ENCODE measurements at regions not wholly inside any gene's neighbourhood (a gene's known extent, or its start where the extent isn't known, plus 50 kb on each side); places are given as distances from the start of the nearest gene placed in this dataset.
"Not testable (repeated sequence)": the region's sequence is repeated elsewhere in the genome, so short reads cannot be mapped to it uniquely, and the experiment has no call there.

DNA sequence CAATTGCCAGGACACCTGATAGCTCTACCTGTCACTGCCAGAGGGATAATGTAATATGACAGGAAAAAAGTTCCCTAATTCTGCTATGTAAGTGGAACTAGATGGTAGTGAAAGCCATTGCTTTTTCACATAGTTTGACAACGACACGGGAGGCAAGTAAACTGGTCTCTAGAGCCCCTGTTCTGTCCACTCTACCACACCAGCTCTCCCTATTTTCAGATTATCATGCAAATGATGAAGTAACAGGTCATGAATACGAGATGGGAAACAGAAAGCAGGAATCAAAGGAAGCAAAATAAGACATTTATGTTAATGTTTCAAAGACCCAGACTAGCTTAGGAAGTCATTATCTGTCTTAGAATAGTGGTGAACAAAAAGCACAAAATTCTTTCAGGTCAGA lies 56.2 kb downstream of the TAF11L14 start:
- no peak for DNase-seq

DNA sequence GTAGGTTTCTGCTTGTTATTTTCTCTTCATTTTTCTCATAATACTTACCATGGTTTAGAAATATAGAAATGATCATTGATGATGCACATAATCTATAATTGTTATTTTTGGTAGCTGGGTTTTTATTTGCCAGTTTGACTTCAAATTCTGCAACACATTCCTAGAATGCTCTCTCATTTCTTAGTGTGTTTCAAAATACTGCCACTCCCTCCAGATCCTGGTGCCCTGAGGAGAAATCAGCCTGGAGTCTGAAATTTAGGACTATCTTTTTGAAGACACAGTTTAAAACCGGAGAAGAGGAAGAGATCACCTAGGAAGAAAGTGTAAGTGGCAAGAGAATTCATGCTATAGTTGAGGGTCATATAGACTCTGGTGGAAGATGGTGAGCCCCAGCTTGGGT lies 57.5 kb downstream of the TAF11L14 start:
- no peak for DNase-seq

DNA sequence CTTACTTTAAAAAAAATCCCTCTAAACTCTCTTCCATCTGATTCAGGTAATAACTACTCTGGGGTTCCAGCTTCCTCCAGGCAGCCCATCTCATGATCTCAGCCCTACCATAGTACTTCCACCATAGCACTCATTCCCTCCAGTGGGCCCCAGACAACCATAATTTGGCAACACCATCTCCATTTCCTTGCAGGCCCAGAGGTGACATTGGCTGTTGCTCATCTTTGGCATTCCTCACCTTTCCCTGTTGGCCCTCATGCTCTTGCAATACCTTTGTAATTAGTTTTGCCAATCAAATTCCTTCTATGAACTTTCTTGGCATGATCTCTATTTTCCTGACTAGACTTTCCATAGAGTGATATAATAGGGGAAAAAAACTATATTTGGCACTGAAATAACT lies 60.1 kb downstream of the TAF11L14 start:
- DNase-seq: no peak

DNA sequence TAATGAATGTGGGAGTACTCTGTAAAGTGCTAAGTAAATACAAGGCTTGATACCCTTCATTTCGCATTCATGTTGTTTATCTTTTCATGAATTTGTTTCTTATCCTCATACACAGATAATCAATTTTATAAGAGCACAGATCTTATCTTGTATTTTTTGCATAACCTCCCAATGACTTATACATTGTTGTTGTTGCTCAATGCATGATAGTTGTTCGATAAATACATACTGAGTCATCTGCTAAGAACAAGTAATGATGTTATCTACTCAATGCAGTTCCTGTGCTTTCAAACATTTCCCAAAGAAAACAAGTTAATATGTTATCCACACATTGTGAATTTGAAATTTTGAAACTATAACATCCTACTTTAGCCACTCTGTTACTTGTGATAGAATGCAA lies 60.7 kb downstream of the TAF11L14 start:
- DNase-seq: no peak

DNA sequence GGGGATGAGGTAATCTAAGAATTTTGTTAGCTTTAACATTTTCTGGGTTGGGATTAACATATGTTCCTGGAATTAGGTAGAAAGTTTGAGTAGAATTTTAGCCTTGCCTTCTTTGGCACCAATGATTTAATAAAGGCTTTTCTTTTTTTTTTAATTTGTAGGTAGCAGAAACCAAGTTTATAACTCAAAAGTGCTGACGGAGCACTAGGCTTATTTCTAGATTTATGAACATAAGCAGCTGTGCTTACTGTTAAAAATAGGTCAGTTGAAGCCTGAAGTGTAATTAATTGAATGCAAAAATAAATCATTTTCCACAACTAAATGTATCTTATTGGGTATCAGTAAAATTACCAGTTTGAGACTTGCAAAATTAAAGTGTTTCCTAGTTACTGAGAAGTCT lies 62.4 kb downstream of the TAF11L14 start:
- DNase-seq: no peak

DNA sequence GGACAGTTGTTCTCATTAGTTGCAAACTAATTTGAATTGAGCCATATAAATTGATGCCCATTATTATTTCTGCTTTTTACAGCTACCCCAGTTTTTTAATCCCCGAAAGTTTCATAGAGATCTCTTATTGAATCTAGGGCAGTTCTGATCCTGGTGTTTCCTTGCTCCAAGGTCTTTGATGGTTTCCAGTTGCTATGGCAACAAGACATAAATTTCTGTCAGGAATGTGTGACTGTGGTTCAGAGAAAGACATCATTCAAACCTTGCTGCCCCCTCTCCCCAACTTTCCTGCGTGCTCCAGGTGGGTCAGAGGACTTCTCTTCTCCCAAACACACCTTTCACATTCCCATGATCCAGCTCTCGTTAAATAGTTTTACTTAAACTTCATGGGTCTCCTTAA lies 63.4 kb downstream of the TAF11L14 start:
- DNase-seq: no peak

DNA sequence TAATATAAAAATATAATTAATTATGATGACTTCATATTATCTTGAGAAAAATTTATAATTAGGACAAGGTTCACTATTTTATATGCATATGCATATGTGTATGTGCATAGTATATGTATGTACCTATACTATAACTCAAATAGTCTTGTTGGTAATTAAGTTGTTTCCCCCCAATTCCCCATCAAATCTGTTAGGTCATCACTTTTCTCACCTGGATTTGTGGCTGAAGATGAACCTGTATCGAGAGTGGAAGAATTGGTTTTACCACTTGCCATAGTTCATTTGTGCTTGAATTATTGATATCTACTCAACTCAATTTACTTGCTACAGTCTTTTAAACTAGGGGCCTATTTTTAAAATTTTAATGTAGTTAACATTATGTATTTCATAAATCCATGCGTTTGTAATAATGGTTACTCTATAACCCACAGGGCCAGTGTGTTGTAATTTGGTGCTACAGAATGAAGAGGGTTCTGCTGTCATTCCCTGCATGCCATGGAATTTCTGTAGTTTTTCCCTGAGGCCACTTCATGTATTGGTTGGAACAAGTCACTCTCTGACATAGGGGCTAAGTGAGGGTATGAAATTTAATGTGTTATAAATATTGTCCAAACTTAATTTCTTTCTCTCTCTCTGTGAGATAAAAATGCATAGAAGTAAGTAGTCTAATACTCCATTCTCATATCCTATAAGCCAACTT lies 74.9 kb downstream of the TAF11L14 start:
- no peak for DNase-seq

DNA sequence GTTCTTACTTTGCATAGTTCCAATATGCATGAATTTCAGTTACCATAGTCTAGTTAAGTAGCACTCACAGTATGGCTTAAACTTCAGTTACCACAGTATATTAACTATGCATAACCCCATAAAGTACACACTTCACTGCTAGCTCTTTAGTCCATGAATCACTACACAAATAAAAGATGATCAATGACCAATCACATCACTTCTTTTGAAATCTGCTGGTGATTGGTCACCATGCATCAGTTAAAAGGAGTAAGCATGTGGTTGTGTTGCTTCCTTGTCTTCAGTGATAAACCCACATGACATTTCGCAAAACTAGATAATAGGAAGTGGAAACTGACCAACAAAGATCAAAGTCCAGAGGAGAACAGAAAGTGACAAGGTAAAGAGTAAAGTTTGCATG lies 79.0 kb downstream of the TAF11L14 start:
- DNase-seq: peak; percentile 26

DNA sequence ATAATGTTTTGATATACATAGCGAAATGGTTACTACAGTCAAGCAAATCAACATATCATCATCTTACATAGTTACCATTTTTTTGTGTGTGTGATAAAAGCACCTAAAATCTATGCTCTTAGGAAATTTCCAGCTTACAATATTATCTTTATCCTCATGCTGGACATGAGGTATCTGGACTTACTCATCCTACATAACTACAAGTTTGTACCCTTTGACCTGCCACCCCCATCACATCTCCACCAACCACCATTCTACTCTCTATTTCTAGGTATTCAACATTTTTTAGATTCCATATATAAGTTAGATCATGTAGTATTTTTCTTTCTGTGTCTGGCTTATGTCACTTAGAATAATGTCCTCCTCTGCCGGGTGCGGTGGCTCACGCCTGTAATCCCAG lies 79.9 kb downstream of the TAF11L14 start:
- DNase-seq: no peak

DNA sequence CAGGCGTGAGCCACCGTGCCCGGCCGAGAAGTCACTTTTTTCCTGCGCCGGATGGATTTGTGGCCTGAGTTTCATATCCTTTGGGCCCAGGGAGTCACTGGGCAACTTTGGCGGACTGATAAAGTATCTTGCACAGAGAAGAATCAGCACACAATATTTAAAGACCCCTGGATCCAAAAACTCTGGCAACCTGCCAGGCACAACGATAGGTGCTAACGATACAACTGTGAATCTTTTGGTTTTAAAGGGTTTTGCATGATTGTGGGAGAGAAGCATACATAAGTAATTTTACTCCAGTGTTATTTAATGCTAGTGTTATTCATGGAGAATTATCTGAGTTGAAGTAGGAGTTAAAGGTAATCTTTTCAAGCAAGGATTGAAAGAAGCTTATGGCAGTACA lies 85.3 kb downstream of the TAF11L14 start:
- no peak for DNase-seq

DNA sequence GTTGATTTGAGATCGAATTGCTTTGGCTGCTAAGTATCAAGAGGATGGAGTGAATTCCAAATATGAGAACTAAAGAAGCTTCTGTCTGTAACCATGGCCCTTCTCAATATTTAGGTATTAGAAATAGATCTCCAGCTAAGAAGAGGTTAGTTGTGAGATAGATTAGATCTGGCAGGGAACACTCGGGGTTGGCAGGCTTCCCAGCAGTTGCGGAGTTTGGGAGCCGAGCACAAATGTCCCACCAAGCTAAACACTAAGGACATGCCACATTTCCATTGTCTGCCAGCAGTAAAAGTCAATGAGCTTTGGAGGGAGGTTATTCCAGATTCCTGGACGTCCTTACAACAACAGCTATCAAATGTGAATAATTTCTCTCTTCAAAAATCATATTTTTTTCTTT lies 85.8 kb downstream of the TAF11L14 start:
- DNase-seq: no peak

DNA sequence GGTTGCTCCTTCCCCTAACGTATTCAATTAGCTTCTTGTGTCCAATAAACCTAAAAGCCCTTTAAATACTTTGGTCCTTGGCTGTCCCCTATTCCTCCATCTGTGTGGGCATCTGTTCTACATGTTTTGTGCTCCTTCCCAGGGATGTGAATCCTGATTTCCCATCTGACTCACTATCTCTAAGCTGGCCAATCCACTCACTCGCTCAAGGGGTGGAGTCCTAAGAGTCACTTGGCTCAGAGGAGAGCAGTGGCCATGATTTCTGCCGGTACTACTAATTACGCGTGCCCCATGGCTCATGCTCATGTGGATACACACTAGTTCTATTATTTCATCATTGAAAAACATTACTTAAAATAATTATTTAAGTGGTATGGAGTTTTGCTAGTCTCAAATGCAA lies 89.6 kb downstream of the TAF11L14 start:
- DNase-seq: no peak

DNA sequence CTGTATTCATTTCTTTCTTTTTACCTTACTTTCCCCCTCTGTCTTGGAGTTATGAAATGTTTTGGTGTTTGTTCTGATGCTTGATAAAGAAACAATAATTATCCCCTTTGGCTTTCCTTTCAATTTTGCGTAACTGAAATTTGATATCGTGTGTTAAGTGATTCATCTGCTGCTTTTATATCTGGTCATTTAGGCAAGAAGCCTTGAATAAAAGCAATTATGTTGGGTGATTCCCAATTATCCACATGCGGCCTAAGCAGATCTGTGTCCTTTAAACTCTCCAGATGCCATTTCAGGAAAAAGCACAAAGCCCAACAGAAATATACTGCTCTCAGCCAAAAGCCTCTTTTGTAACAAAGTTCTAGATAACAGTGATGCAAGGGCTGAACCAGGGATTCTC lies 92.8 kb downstream of the TAF11L14 start:
- DNase-seq: no peak

DNA sequence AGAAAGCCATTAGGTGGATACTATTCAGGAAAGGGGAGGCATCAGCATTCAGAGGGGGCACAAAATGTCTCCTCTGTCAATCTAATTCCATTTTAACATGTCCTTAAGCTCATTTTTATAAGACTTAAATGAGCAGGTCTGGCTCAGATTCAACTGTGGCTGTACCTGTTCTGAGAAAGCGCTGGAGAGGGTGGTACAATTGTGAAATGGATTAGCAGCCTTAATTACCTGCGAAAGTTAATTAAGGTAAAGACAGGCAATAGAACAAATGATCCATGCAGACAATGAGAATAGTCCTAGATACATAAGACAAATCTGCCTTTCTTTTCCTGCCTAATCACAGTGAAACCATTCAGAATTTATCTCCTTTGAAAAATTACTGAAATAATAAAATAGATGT lies 96.2 kb downstream of the TAF11L14 start:
- DNase-seq: no peak

DNA sequence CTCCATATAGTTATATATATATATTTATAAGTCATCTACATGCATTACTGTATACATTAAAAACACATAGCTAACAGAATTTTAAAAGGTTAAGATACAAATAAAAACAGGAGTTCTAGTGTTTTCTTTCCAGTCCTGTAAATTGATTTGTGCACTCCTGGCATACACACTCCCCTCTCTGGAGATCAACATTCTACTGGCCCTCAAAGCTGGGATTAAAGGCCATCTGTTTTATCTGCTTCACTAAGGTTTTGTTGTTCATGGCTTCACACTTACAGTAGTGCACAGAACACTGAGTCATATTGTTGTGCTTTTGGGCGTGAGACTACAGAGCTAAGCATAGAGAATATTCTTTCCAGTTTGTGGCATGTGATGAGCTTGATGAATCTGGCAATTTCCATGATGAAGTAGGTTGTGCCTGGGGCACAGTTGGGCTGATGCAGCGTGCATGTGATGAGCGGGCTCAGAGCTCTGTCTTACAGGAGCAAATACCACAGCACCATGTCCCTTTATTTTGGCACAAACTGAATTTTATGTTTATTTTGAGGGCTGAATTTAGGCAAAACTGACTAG lies 98.2 kb downstream of the TAF11L14 start:
- DNase-seq: no peak

DNA sequence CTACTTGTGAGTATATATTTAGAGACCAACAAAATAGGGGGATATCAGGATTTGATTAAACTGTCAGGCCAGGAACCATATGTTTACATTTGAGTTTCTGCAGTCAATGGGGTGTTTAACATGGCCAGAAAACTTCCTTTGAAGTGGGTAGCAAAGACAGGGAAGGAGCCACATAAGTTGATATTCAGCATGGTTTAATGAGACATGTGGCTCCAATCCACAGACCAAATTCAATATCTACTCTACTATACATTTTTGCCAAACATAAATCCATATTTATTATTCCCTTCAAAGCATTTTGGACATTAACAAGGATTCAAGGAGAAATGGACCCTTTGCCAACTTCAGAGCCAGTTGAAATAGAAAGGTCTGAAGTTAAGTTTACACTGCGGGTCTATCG lies 99.8 kb downstream of the TAF11L14 start:
- no peak for DNase-seq

DNA sequence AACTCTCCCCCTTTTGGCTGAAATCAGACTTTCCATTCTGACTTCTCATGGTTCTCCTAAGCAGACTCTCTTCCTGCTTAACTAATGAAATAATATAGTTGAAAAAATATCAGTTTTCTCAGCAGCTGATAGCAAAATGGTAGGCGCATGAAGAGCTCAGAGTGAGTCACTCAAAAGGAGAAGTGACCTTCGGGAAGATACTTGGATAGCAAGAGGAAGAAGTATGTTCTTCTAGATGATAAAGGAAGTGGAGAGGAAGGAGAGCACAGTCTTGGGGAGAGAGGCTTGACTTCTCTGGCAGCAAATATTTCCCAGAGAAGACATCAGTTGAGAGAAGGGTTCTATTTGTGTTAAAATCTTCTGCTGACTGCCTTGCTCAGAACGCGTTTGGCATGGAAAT lies 101.5 kb downstream of the TAF11L14 start:
- DNase-seq: peak; percentile 70

DNA sequence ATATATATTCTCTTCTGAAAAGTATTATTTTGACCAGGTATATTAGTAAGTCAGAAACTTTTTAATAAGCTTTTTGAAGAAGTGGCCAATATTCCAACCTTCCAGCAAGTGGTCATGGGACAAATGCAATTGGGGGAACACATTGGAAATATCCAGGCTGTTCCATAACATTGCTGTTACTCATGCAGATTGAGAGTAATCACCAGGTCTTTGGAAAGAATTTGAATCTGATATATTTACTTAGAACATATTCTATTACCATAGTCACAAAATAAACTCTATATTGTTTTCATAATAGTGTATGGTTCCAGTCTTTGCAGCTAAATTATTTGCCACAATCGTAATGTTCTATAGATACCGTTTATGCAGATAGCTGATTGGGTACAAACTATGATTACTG lies 102.8 kb downstream of the TAF11L14 start:
- no peak for DNase-seq

DNA sequence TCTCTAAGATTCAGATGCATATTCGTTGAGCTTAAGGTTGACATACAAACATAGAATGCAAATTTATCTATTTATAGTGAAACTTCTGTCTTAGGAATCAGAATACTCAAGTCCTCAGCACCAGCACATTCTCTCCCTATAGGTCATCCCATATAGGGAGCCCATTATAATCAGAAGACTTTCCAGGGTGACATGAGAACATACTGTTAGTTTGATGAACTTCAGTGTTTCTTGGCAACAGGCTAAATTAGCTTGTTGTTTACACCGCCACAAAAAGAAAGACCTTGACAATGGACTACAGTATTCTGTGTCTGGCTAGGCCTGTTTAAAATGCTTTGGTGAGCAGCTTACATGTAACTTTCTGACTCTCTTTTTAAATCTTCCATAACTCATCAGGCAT lies 104.2 kb downstream of the TAF11L14 start:
- no peak for DNase-seq

DNA sequence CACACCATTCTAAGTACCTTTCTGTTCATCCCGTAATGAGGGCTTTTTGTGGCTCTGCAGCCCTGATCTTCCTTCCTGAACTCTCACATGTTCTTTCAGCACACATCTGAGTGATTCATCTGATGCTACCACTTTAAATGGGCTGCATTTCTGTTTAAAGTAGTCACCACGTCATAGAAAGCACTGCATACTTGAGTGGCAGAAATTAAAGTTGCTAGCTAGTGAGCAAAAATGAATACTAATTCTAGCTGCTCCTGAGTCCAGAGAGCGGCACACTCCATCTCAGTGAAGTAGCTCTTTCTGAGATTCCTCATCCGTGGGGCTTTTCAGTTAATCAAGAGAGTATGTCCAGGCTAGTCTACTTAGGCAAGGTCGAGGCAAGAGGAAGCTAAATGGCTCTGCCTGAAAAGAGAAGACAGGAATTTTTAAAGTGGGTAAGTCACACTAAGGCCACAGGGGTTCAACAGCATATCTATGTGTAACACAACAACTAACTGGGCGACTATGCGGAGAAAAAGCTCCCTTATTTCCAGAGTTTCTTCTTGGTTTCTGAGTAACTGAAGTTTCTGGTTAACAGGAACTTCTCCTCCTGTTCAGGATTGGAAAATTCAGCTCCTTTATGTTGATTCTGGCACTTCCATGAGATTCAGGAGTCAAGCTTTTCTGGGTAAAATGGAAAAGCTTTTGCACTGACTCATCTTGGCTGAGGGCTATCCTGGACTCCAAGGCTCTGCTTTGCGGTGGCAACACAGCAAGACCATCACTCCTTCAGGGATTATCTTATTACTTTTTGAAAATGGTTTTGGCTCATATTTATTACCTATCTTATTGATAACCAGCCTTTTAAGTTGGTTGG lies 109.5 kb downstream of the TAF11L14 start:
- DNase-seq: no peak

DNA sequence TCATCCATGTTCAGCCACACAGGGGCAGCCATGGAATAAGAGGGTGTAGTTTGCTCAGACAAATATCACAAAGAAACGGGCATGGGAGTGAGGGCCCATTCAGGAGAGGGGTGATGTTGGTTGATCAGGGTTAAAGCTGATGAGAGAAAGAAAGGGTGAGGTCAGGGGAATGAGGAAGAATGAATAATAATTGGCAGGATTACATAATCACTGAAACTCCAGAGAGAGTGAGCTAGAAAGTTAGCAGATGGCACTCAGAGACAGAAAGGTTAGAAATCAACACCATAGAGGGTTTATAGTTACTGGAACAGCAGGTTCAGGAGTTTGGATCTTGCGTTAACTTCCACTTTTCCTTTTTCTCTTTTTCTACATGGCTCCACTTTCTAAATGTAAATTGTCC lies 113.9 kb downstream of the TAF11L14 start:
- DNase-seq: peak; percentile 82

DNA sequence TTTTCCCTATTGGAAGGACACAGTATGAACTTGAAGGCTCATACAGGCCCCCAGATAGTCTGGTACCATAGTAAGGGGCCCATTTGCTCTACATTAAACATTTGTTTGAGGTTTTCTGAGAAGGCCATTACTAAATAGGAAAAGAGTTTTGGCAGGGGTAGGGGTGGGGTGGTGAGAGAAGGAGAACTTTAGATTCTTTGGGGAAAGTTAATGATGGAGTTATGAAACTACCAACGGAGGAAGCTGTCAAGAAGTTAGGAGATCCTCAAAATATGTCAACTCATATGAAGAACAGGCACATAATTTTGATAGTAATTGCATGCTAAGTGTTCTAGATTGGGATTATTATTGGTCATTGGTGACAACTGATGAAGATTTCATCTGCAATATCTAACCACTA lies 114.7 kb downstream of the TAF11L14 start:
- peak; percentile 67 for DNase-seq

DNA sequence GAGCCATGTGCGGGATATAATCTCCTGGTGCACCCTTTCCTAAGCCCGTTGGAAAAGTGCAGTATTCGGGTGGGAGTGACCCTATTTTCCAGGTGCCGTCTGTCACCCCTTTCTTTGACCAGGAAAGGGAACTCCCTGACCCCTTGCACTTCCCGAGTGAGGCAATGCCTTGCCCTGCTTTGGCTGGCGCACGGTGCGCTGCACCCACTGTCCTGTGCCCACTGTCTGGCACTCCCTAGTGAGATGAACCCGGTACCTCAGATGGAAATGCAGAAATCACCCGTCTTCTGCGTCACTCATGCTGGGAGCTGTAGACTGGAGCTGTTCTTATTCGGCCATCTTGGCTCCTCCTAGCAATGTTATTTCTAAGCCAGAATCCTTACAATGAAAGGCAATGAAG lies 121.1 kb downstream of the TAF11L14 start:
- DNase-seq: not testable (repeated sequence)

DNA sequence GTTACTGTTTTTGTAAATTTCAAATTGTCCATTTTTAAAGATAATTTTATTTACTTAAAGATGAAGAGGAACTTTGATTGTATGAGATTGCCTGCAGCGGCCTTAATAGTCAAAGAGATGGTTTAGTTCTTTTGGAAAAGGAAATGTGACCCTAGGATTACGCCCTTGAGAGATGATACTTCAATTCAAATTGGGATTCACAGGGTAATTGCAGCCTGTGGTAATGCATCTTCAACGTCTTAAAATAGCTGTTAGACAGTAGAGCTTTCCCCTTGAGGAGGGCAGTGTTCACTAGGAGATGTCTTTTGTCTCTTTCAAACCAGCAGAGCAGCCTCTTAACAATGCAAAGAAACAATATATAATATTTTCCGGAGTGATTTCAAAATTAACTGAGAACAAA lies 127.1 kb downstream of the TAF11L14 start:
- DNase-seq: no peak

Measured in inflammatory macrophage treated with lipopolysaccharide for 4 hours (primary cell).